CD14-positive monocyte (primary cell): ENCODE measurements at regions not wholly inside any gene's neighbourhood (a gene's known extent, or its start where the extent isn't known, plus 50 kb on each side); places are given as distances from the start of the nearest gene placed in this dataset.

ENCODE experiments used
- DNase-seq, 3 donors: peaks; one replicate each; pipeline ENCODE4 v3.0.0-alpha.2; 2011 to 2022
- H2AFZ ChIP-seq: 2 replicates; pipeline ENCODE4 v1.6.0; 2012; ENCODE audit warnings: mild to moderate bottlenecking, low read depth, low read length, inconsistent platforms; ENCODE audit not compliant: insufficient read depth, poor library complexity, severe bottlenecking
- H3K27ac ChIP-seq, 2 donors: 1 replicate in 1 of 2; 2 replicates in 1 of 2; pipeline ENCODE4 v1.5.1; 2012 to 2013; ENCODE audit warnings: low read length in 2 of 2, control low read depth in 1 of 2, inconsistent platforms in 1 of 2, low read depth in 1 of 2, mild to moderate bottlenecking in 1 of 2
- H3K27me3 ChIP-seq, 2 donors: one replicate each; pipeline versions ENCODE4 v1.6.0 to v1.6.1; 2011 to 2013; ENCODE audit warnings: low read length in 2 of 2; ENCODE audit not compliant: control insufficient read depth in 2 of 2, insufficient read depth in 2 of 2
- H3K36me3 ChIP-seq, 2 donors: replicated peaks in 1 of 2; 1 replicate in 1 of 2; 2 replicates in 1 of 2; pipeline versions ENCODE4 v1.5.1 to v1.6.1; 2012 to 2013; ENCODE audit warnings: low read length in 2 of 2, control low read depth in 1 of 2, inconsistent platforms in 1 of 2, mild to moderate bottlenecking in 1 of 2; ENCODE audit not compliant: insufficient read depth in 2 of 2, control insufficient read depth in 1 of 2
- H3K4me1 ChIP-seq, 2 donors: 1 replicate in 1 of 2; 2 replicates in 1 of 2; pipeline versions ENCODE4 v1.5.1 to v1.6.1; 2012 to 2013; ENCODE audit warnings: low read length in 2 of 2, control low read depth in 1 of 2, inconsistent platforms in 1 of 2, mild to moderate bottlenecking in 1 of 2, moderate library complexity in 1 of 2; ENCODE audit not compliant: insufficient read depth in 2 of 2, control insufficient read depth in 1 of 2
- H3K4me2 ChIP-seq: replicated peaks from 2 replicates; pipeline ENCODE3; 2012; ENCODE audit warnings: low read length, moderate library complexity, mild to moderate bottlenecking; ENCODE audit not compliant: poor library complexity, severe bottlenecking; ENCODE audit errors: extremely low read depth
- H3K4me3 ChIP-seq, 3 experiments: fragments of 200-600 bp in 1 of 3; sonication (generic) in 1 of 3; replicated peaks in 1 of 3; 1 replicate in 2 of 3; 2 replicates in 1 of 3; pipeline ENCODE4 v1.5.1; 2011 to 2013; ENCODE audit warnings: low read length in 3 of 3, mild to moderate bottlenecking in 3 of 3, control low read depth in 2 of 3, low read depth in 2 of 3, inconsistent platforms in 1 of 3, moderate library complexity in 1 of 3
- H3K79me2 ChIP-seq: 2 replicates; pipeline ENCODE4 v1.6.0; 2012; ENCODE audit warnings: mild to moderate bottlenecking, control low read depth, inconsistent platforms, low read length, moderate library complexity; ENCODE audit not compliant: insufficient read depth
- H3K9ac ChIP-seq: 2 replicates; pipeline ENCODE4 v1.6.0; 2017; ENCODE audit warnings: low read length, mild to moderate bottlenecking; ENCODE audit not compliant: insufficient read depth, poor library complexity, severe bottlenecking
- H3K9me3 ChIP-seq, 2 donors: replicated peaks in 1 of 2; 1 replicate in 1 of 2; 2 replicates in 1 of 2; pipeline versions ENCODE4 v1.5.1 to v1.6.1; 2012 to 2013; ENCODE audit warnings: low read length in 2 of 2, control low read depth in 1 of 2; ENCODE audit not compliant: control insufficient read depth in 1 of 2, insufficient read depth in 1 of 2
- H4K20me1 ChIP-seq: 2 replicates; pipeline ENCODE4 v1.6.0; 2012; ENCODE audit warnings: mild to moderate bottlenecking, low read length, control low read depth, moderate library complexity; ENCODE audit not compliant: insufficient read depth
- H3K27ac Mint-ChIP-seq, 7 donors: one replicate each; pipeline ENCODE4 v1.8.0; 2020; ENCODE audit warnings: mild to moderate bottlenecking in 7 of 7, mixed read lengths in 7 of 7, moderate library complexity in 6 of 7, inconsistent platforms in 2 of 7
- H3K27me3 Mint-ChIP-seq, 3 donors: one replicate each; pipeline ENCODE4 v1.8.0; 2021 to 2022; ENCODE audit warnings: low read depth in 3 of 3, mild to moderate bottlenecking in 3 of 3, mixed read lengths in 3 of 3, moderate library complexity in 3 of 3, inconsistent platforms in 1 of 3
- H3K36me3 Mint-ChIP-seq, 2 donors: one replicate each; pipeline ENCODE4 v1.8.0; 2020; ENCODE audit warnings: mixed read lengths in 2 of 2, inconsistent platforms in 1 of 2, mild to moderate bottlenecking in 1 of 2
- H3K4me1 Mint-ChIP-seq: one replicate; pipeline ENCODE4 v1.8.0; 2020; ENCODE audit warnings: mild to moderate bottlenecking, mixed read lengths
- H3K4me3 Mint-ChIP-seq, 2 donors: one replicate each; pipeline ENCODE4 v1.8.0; 2020; ENCODE audit warnings: mild to moderate bottlenecking in 2 of 2, mixed read lengths in 2 of 2, moderate library complexity in 1 of 2
- H3K9me3 Mint-ChIP-seq, 7 donors: one replicate each; pipeline ENCODE4 v1.8.0; 2020 to 2022; ENCODE audit warnings: mixed read lengths in 7 of 7, mild to moderate bottlenecking in 6 of 7, moderate library complexity in 6 of 7, inconsistent platforms in 2 of 7
- WGBS: methylation state at CpG from one replicate; pipeline ENCODE4 v1.1.5; 2013; ENCODE audit warnings: missing lambda C conversion rate; ENCODE audit not compliant: insufficient coverage; 5-methylcytosine and 5-hydroxymethylcytosine counted together
- intact Hi-C, 2 donors: fragments of 100-400 bp; cut with micrococcal nuclease; formaldehyde crosslinking; loops; one replicate each; pipeline versions ENCODE4 v1.15.0 to v1.15.1; 2023
- TF ChIP-seq, protein P1 (sequence below): fragments of 200-600 bp; IDR thresholded peaks from one replicate; pipeline ENCODE4 v1.8.0; 2022; ENCODE audit warnings: antibody characterized with exemption, mild to moderate bottlenecking

GRCh38 chr1:195664628-195665027, 943.6 kb downstream of the KCNT2 start:
- H3K27ac Mint-ChIP-seq = no peak overlapping the region
- WGBS = no CpG with 5 or more reads among the region's 1 CpG
- Histone ChIP-seq H3K4me2 (no peak overlapping the region), H3K4me1 (no peaks in the 10 kb centered on the region), H3K4me3 (no peak overlapping the region), H3K9ac (no peak overlapping the region), H3K36me3 (no peaks in the 10 kb centered on the region), H3K9me3 (no peaks in the 10 kb centered on the region), H3K27ac (no peak overlapping the region), H2AFZ (no peak overlapping the region), H3K27me3 (no peaks in the 10 kb centered on the region), H4K20me1 (no peaks in the 10 kb centered on the region), H3K79me2 (no peaks in the 10 kb centered on the region)
- no peak overlapping the region for H3K4me3 Mint-ChIP-seq
- intact Hi-C loops = no loop called here
- H3K27me3 Mint-ChIP-seq = no peaks in the 10 kb centered on the region
- peaks cover 0 to 3% (median 0%) of the 10 kb centered on the region in 7 donors for H3K9me3 Mint-ChIP-seq
- TF ChIP-seq, protein P1, sequence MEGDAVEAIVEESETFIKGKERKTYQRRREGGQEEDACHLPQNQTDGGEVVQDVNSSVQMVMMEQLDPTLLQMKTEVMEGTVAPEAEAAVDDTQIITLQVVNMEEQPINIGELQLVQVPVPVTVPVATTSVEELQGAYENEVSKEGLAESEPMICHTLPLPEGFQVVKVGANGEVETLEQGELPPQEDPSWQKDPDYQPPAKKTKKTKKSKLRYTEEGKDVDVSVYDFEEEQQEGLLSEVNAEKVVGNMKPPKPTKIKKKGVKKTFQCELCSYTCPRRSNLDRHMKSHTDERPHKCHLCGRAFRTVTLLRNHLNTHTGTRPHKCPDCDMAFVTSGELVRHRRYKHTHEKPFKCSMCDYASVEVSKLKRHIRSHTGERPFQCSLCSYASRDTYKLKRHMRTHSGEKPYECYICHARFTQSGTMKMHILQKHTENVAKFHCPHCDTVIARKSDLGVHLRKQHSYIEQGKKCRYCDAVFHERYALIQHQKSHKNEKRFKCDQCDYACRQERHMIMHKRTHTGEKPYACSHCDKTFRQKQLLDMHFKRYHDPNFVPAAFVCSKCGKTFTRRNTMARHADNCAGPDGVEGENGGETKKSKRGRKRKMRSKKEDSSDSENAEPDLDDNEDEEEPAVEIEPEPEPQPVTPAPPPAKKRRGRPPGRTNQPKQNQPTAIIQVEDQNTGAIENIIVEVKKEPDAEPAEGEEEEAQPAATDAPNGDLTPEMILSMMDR = no peak
- DNase-seq = no peak
- no peaks in the 10 kb centered on the region for H3K36me3 Mint-ChIP-seq
- no peaks in the 10 kb centered on the region for H3K4me1 Mint-ChIP-seq

GRCh38 chr1:195663549-195664280, 944.5 kb downstream of the KCNT2 start:
- Histone ChIP-seq H3K27me3 (no peaks in the 10 kb centered on the region), H3K9me3 (no peaks in the 10 kb centered on the region), H3K79me2 (no peaks in the 10 kb centered on the region), H3K36me3 (no peaks in the 10 kb centered on the region), H3K27ac (no peak overlapping the region), H3K4me3 (no peak overlapping the region), H2AFZ (no peak overlapping the region), H3K4me1 (no peaks in the 10 kb centered on the region), H3K9ac (no peak overlapping the region), H4K20me1 (no peaks in the 10 kb centered on the region), H3K4me2 (no peak overlapping the region)
- WGBS = 93% methylated on average over 1 of the region's 4 CpGs
- Mint-ChIP-seq H3K4me1 (no peaks in the 10 kb centered on the region), H3K4me3 (peak overlapping the region in 1 of 2 donors; percentile 4), H3K36me3 (no peaks in the 10 kb centered on the region), H3K27ac (no peak overlapping the region), H3K9me3 (peaks cover 0 to 3% (median 0%) of the 10 kb centered on the region in 7 donors), H3K27me3 (no peaks in the 10 kb centered on the region)
- TF ChIP-seq, protein P1 = no peak
- no peak for DNase-seq
- intact Hi-C loops = no loop called here
